Keratinocyte (primary cell): ENCODE measurements at regions not wholly inside any gene's neighbourhood (a gene's known extent, or its start where the extent isn't known, plus 50 kb on each side); places are given as distances from the start of the nearest gene placed in this dataset.

Experiments
- DNase-seq: peaks from one replicate; pipeline ENCODE4 v3.0.0-alpha.2; 2011; ENCODE audit warnings: low read depth, missing footprints, low spot score
- FAIRE-seq: peaks from 2 replicates; lab custom pipeline; 2011; peaks lifted over from hg19 to GRCh38; lab: Jason Lieb, UNC
- H2AFZ ChIP-seq: 2 replicates; pipeline ENCODE4 v1.6.0; 2012; ENCODE audit warnings: low read length, control low read depth, inconsistent platforms; ENCODE audit not compliant: control insufficient read depth
- H3K27ac ChIP-seq: 2 replicates; pipeline ENCODE4 v1.5.1; 2011; ENCODE audit warnings: low read length; ENCODE audit not compliant: control insufficient read depth, insufficient read depth
- H3K27me3 ChIP-seq: 3 replicates; pipeline ENCODE4 v1.6.0; 2011; ENCODE audit warnings: low read length; ENCODE audit not compliant: control insufficient read depth, insufficient read depth; ENCODE audit errors: extremely low read depth
- H3K36me3 ChIP-seq, 2 experiments: 2 replicates in 1 of 2; 3 replicates in 1 of 2; pipeline ENCODE4 v1.5.1; 2011; ENCODE audit warnings: low read length in 2 of 2, mild to moderate bottlenecking in 1 of 2; ENCODE audit not compliant: control insufficient read depth in 2 of 2, insufficient read depth in 2 of 2; ENCODE audit errors: extremely low read depth in 1 of 2
- H3K4me1 ChIP-seq: 3 replicates; pipeline ENCODE4 v1.5.1; 2011; ENCODE audit warnings: low read length; ENCODE audit not compliant: control insufficient read depth, insufficient read depth; ENCODE audit errors: extremely low read depth
- H3K4me2 ChIP-seq: 3 replicates; pipeline ENCODE4 v1.6.0; 2011; ENCODE audit warnings: low read depth, low read length; ENCODE audit not compliant: control insufficient read depth, insufficient read depth; ENCODE audit errors: extremely low read depth
- H3K4me3 ChIP-seq, 3 experiments: fragments of 200-600 bp in 1 of 3; sonication (generic) in 1 of 3; 2 replicates in 2 of 3; 3 replicates in 1 of 3; pipeline ENCODE4 v1.5.1; 2011 to 2016; ENCODE audit warnings: low read length in 3 of 3, mild to moderate bottlenecking in 3 of 3, control low read depth in 2 of 3, inconsistent platforms in 1 of 3, low read depth in 1 of 3, mixed read lengths in 1 of 3, mixed run types in 1 of 3, moderate library complexity in 1 of 3; ENCODE audit not compliant: control insufficient read depth in 2 of 3, insufficient read depth in 2 of 3; ENCODE audit errors: extremely low read depth in 1 of 3
- H3K79me2 ChIP-seq: 2 replicates; pipeline ENCODE4 v1.6.0; 2012; ENCODE audit warnings: low read length; ENCODE audit not compliant: control insufficient read depth, insufficient read depth
- H3K9ac ChIP-seq: 3 replicates; pipeline ENCODE4 v1.6.0; 2011; ENCODE audit warnings: low read length; ENCODE audit not compliant: control insufficient read depth, insufficient read depth; ENCODE audit errors: extremely low read depth
- H3K9me1 ChIP-seq: 3 replicates; pipeline ENCODE4 v1.6.0; 2011; ENCODE audit warnings: low read length; ENCODE audit not compliant: control insufficient read depth, insufficient read depth; ENCODE audit errors: extremely low read depth
- H3K9me3 ChIP-seq: 2 replicates; pipeline ENCODE4 v1.5.1; 2012; ENCODE audit warnings: low read depth, low read length; ENCODE audit not compliant: control insufficient read depth
- H4K20me1 ChIP-seq: 3 replicates; pipeline ENCODE4 v1.6.0; 2011; ENCODE audit warnings: low read length; ENCODE audit not compliant: control insufficient read depth, insufficient read depth; ENCODE audit errors: extremely low read depth
- EZH2 ChIP-seq: IDR thresholded peaks from one replicate; pipeline ENCODE4 v1.6.1; 2012; ENCODE audit warnings: inconsistent platforms, mild to moderate bottlenecking, low read length, moderate library complexity
- dilution Hi-C: fragments of 300-500 bp; cut with MboI; formaldehyde crosslinking; loops from one replicate; pipeline ENCODE4 v1.7.0; 2020; ENCODE audit warnings: low sequenced_read_pairs; ENCODE audit not compliant: extremely low pct_ligation_motif_present
- TF ChIP-seq, protein P1 (sequence below), 3 experiments: IDR thresholded peaks in 1 of 3; conservative IDR thresholded peaks in 1 of 3; optimal IDR thresholded peaks in 1 of 3; 2 replicates in 2 of 3; 3 replicates in 1 of 3; pipeline versions ENCODE3 to v1.5.1; 2011; ENCODE audit warnings: low read length in 3 of 3, mild to moderate bottlenecking in 3 of 3, moderate library complexity in 2 of 3, control low read depth in 1 of 3, inconsistent platforms in 1 of 3; ENCODE audit not compliant: insufficient read depth in 2 of 3; ENCODE audit errors: extremely low read depth in 1 of 3

DNA sequence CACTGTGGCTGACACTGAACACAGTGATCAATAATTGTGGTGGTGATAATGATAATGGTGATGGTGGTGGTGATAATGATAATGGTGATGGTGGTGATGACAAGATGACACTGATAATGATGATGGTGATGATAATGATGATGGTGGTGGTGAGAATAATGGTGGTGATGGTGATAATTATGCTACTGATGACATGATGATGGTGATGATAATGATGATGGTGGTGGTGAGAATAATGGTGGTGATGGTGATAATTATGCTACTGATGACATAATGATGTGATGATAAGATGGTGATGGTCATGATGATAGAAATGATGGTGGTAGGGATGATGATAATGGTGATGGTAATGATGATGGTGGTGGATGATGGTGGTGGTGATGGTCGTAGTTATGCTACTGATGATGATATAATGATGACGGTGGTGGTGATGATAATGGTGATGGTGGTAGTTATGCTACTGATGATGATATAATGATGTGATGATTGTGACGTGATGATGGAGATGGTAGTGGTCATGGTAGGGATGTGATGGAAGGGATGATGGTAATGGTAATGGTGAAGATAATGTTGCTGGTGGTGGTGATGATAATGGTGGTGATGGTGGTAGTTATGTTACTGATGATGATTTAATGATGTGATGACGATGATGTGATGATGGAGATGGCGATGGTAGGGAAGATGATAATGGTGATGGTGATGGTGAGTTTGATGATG, 356.5 kb upstream of the CDH4 start:
- H3K9me3 ChIP-seq: peaks cover 2% of the 10 kb centered on the region
- no peaks in the 10 kb centered on the region for H4K20me1 ChIP-seq
- no peak overlapping the region for H3K4me2 ChIP-seq
- peaks cover 6% of the 10 kb centered on the region for H3K27me3 ChIP-seq
- no peak overlapping the region for H3K9ac ChIP-seq
- FAIRE-seq: no peak
- H3K4me1 ChIP-seq: no peaks in the 10 kb centered on the region
- H2AFZ ChIP-seq: no peak overlapping the region
- no peaks in the 10 kb centered on the region for H3K36me3 ChIP-seq
- dilution Hi-C loops: no loop called here
- no peaks in the 10 kb centered on the region for H3K79me2 ChIP-seq
- H3K9me1 ChIP-seq: no peaks in the 10 kb centered on the region
- no peak for DNase-seq
- H3K27ac ChIP-seq: no peak overlapping the region
- no peak for TF ChIP-seq EZH2
- TF ChIP-seq, protein P1, sequence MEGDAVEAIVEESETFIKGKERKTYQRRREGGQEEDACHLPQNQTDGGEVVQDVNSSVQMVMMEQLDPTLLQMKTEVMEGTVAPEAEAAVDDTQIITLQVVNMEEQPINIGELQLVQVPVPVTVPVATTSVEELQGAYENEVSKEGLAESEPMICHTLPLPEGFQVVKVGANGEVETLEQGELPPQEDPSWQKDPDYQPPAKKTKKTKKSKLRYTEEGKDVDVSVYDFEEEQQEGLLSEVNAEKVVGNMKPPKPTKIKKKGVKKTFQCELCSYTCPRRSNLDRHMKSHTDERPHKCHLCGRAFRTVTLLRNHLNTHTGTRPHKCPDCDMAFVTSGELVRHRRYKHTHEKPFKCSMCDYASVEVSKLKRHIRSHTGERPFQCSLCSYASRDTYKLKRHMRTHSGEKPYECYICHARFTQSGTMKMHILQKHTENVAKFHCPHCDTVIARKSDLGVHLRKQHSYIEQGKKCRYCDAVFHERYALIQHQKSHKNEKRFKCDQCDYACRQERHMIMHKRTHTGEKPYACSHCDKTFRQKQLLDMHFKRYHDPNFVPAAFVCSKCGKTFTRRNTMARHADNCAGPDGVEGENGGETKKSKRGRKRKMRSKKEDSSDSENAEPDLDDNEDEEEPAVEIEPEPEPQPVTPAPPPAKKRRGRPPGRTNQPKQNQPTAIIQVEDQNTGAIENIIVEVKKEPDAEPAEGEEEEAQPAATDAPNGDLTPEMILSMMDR (optimal IDR thresholded peaks at IDR 0.05 in 1 of 3, IDR thresholded peaks at IDR 0.05 in 1 of 3, conservative IDR thresholded peaks at IDR 0.05 in 1 of 3; ENCODE audit: extremely low read depth in 1 of 3, insufficient read depth in 2 of 3, low read length in 3 of 3): no peak
- no peak overlapping the region for H3K4me3 ChIP-seq

DNA sequence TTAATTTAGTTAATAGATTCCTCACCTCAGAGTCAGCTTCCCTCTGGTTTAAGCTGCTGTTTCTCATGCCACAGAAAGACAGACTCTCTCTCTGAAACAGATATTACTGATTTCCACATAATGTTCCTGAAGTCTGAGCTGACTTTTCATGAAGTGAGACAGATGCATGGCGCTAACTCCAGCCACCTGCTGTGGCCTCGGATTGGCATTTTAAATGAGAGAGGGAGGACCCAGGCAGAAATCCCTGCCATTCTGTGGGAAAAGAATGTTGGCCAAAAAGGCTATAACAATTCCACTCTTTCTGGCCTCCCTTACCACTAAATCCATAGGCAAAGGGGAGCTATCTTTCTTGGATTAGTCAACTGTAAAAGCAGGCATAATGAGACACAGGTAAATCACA, 354.1 kb upstream of the CDH4 start:
- Histone ChIP-seq H3K9me1 (no peaks in the 10 kb centered on the region), H4K20me1 (no peaks in the 10 kb centered on the region), H2AFZ (no peak overlapping the region), H3K4me1 (no peaks in the 10 kb centered on the region), H3K9ac (no peak overlapping the region), H3K4me3 (no peak overlapping the region), H3K9me3 (peaks cover 4% of the 10 kb centered on the region), H3K79me2 (no peaks in the 10 kb centered on the region), H3K27me3 (no peaks in the 10 kb centered on the region), H3K27ac (no peak overlapping the region), H3K36me3 (no peaks in the 10 kb centered on the region), H3K4me2 (no peak overlapping the region)
- no peak for FAIRE-seq
- TF ChIP-seq, protein P1 (optimal IDR thresholded peaks at IDR 0.05 in 1 of 3, IDR thresholded peaks at IDR 0.05 in 1 of 3, conservative IDR thresholded peaks at IDR 0.05 in 1 of 3; ENCODE audit: extremely low read depth in 1 of 3, insufficient read depth in 2 of 3, low read length in 3 of 3): no peak
- no peak for TF ChIP-seq EZH2
- dilution Hi-C loops: no loop called here
- no peak for DNase-seq
